Suprapubic skin (tissue), 4 donors: ENCODE measurements at regions not wholly inside any gene's neighbourhood (a gene's known extent, or its start where the extent isn't known, plus 50 kb on each side); places are given as distances from the start of the nearest gene placed in this dataset.

ENCODE experiments used
- DNase-seq, 2 donors: peaks; one replicate each; pipeline ENCODE4 v3.0.0-alpha.2; 2019; ENCODE audit warnings: low spot score in 2 of 2
- H3K27ac ChIP-seq: fragments of 200-600 bp; sonication (generic); one replicate; pipeline ENCODE4 v1.5.1; 2019
- H3K27me3 ChIP-seq: fragments of 200-600 bp; sonication (generic); one replicate; pipeline ENCODE4 v1.5.1; 2019
- H3K36me3 ChIP-seq: fragments of 200-600 bp; sonication (generic); one replicate; pipeline ENCODE4 v1.5.1; 2019
- H3K4me1 ChIP-seq: fragments of 200-600 bp; sonication (generic); one replicate; pipeline ENCODE4 v1.5.1; 2019
- H3K4me3 ChIP-seq: fragments of 200-600 bp; sonication (generic); one replicate; pipeline ENCODE4 v1.5.1; 2019; ENCODE audit warnings: mild to moderate bottlenecking
- H3K9me3 ChIP-seq: fragments of 200-600 bp; sonication (generic); one replicate; pipeline ENCODE4 v1.5.1; 2019
- EP300 ChIP-seq: sonication (generic); formaldehyde crosslinking; IDR thresholded peaks from one replicate; pipeline ENCODE4 v1.6.1; 2017; ENCODE audit warnings: antibody characterized with exemption
- POLR2A ChIP-seq, 2 donors: fragments of 450-650 bp; IDR thresholded peaks; one replicate each; pipeline ENCODE4 v1.6.1; 2017; ENCODE audit warnings: antibody characterized with exemption in 2 of 2, mild to moderate bottlenecking in 2 of 2, moderate library complexity in 2 of 2
- POLR2AphosphoS5 ChIP-seq, 3 donors: sonication (generic); formaldehyde crosslinking; IDR thresholded peaks; one replicate each; pipeline ENCODE4 v1.6.1; 2017; ENCODE audit warnings: antibody characterized with exemption in 3 of 3
- WGBS: methylation state at CpG from one replicate; pipeline ENCODE4 v1.1.5; 2018; 5-methylcytosine and 5-hydroxymethylcytosine counted together
- TF ChIP-seq, protein P1 (sequence below), 2 donors: fragments of 200-600 bp in 1 of 2; fragments of 450-650 bp in 1 of 2; sonication (generic) in 1 of 2; IDR thresholded peaks; one replicate each; pipeline ENCODE4 v1.5.1; 2016 to 2019; ENCODE audit warnings: antibody characterized with exemption in 2 of 2, mild to moderate bottlenecking in 1 of 2, moderate library complexity in 1 of 2

DNA sequence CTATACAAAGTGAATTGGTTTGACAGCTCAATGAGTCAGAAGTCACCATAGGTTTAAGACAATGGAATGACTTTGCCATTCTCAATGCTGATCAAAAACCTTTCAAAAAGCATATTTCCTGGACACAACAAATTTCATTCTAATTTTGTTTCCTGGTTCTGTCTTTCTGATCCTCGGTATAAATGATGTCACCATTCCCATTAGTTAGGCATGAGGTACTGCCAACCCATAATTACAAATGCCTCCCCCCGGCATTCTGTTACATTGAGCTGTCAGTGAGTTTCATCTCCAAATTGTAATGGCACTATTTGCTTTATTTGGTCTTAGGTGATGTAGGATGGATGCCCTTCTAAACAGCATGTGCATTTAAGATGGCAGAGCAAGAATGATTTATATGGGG lies 81.7 kb upstream of the NFE2L3 start:
- H3K27ac ChIP-seq: no peak overlapping the region
- WGBS: 70% methylated on average over 2 of the region's 2 CpGs
- no peak for DNase-seq
- no peaks in the 10 kb centered on the region for H3K36me3 ChIP-seq
- TF ChIP-seq EP300: no peak
- TF ChIP-seq, protein P1, sequence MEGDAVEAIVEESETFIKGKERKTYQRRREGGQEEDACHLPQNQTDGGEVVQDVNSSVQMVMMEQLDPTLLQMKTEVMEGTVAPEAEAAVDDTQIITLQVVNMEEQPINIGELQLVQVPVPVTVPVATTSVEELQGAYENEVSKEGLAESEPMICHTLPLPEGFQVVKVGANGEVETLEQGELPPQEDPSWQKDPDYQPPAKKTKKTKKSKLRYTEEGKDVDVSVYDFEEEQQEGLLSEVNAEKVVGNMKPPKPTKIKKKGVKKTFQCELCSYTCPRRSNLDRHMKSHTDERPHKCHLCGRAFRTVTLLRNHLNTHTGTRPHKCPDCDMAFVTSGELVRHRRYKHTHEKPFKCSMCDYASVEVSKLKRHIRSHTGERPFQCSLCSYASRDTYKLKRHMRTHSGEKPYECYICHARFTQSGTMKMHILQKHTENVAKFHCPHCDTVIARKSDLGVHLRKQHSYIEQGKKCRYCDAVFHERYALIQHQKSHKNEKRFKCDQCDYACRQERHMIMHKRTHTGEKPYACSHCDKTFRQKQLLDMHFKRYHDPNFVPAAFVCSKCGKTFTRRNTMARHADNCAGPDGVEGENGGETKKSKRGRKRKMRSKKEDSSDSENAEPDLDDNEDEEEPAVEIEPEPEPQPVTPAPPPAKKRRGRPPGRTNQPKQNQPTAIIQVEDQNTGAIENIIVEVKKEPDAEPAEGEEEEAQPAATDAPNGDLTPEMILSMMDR (IDR thresholded peaks at IDR 0.05): no peak
- no peak for TF ChIP-seq POLR2AphosphoS5 (IDR thresholded peaks at IDR 0.05)
- no peak for TF ChIP-seq POLR2A (IDR thresholded peaks at IDR 0.05)
- H3K9me3 ChIP-seq: no peaks in the 10 kb centered on the region
- H3K4me3 ChIP-seq: no peak overlapping the region
- peaks cover under 1% of the 10 kb centered on the region for H3K27me3 ChIP-seq
- peaks cover 6% of the 10 kb centered on the region for H3K4me1 ChIP-seq

DNA sequence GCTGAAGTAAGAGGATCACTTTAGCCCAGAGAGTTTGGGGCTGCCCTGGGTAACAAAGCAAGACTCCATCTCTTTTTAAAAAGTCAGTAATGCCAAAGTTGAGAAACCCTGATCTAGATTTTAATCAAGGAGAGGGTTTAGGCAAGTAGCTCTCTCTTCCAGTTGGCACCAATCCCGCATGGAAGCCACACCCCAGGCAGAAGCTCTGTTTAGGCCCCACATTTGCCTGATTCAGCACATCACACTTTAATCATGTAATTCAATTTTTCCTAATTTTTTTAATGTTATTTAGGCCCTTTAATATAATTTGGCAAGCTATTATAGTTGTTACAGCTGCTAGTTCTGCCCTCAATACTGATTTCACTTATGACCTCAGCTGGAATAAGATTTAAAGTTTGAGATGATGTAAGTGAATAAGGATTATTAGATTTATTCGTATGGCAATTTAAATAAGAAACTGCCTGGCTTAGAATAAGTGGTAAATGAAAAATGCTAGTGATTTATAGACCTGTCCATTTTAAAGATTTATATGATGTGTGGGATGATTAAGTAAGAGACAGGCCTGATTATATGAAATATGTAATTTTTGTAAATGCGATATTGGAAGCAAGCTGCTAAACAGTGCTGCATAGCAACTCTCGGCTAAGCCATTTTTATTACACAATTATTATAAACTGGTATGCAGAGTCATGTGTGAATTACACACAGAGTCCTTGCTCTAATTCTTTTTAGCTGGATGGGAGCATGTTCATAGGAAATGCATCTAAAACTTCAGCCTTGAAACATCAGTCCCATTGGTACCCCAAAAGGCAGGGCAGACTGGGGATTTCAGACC lies 80.2 kb upstream of the NFE2L3 start:
- TF ChIP-seq POLR2A (IDR thresholded peaks at IDR 0.05) (no peak), EP300 (no peak), POLR2AphosphoS5 (IDR thresholded peaks at IDR 0.05) (no peak)
- TF ChIP-seq, protein P1 (IDR thresholded peaks at IDR 0.05): no peak
- DNase-seq: no peak

DNA sequence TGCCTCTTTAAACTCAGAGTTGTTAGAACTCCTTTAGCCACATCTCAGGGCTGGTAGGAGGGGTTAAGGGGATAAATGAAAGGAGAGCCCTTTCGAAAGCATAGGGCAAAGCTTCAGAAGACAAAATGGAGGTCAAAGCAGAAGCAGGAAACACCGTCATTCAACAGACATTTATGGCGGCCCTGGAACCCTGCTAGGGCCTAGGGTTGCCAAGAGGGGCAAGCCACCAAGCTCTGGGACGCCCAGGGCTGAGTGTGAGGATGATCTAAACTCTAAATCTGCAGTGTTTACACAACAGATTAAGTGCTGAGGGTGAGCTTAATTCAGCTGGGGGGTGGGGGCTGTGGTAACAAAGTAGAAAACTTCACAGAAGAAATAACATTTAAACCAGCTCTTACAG lies 79.0 kb upstream of the NFE2L3 start:
- Histone ChIP-seq H3K9me3 (no peaks in the 10 kb centered on the region), H3K36me3 (no peaks in the 10 kb centered on the region), H3K4me3 (no peak overlapping the region), H3K27me3 (peaks cover 18% of the 10 kb centered on the region), H3K4me1 (peaks cover 6% of the 10 kb centered on the region), H3K27ac (no peak overlapping the region)
- WGBS: 78% methylated on average over 4 of the region's 4 CpGs
- no peak for DNase-seq
- TF ChIP-seq POLR2AphosphoS5 (IDR thresholded peaks at IDR 0.05) (no peak), EP300 (no peak)
- TF ChIP-seq, protein P1 (IDR thresholded peaks at IDR 0.05): no peak

More for the DNA sequence above, 80.2 kb upstream of the NFE2L3 start:
- H3K4me3 ChIP-seq: no peak overlapping the region
- H3K4me1 ChIP-seq: peaks cover 6% of the 10 kb centered on the region
- peaks cover 8% of the 10 kb centered on the region for H3K27me3 ChIP-seq
- H3K27ac ChIP-seq: no peak overlapping the region
- H3K9me3 ChIP-seq: no peaks in the 10 kb centered on the region
- WGBS: 53% methylated on average over 4 of the region's 4 CpGs
- H3K36me3 ChIP-seq: no peaks in the 10 kb centered on the region

DNA sequence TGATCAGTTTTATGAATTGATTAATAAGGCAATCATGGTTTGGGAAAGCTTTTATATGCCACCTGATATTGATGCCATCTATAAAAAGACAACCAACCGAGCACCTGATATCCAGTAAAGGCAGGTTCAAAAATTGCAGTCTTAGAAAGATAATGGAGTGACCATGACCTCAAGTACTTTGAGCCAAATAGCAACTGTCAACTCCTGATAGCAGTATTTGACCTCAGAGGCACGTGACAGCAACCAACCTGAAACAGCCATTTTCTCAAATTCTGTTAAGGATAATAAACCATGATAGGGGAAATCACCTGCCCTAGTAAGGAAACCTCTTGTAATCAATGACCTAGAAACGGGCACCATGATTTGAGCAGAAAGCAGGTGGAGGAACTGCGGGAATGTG lies 77.1 kb upstream of the NFE2L3 start:
- TF ChIP-seq, protein P1 (IDR thresholded peaks at IDR 0.05): no peak
- TF ChIP-seq EP300: no peak
- no peak for TF ChIP-seq POLR2AphosphoS5 (IDR thresholded peaks at IDR 0.05)
- no peak for TF ChIP-seq POLR2A (IDR thresholded peaks at IDR 0.05)
- Histone ChIP-seq H3K4me1 (peaks cover 8% of the 10 kb centered on the region), H3K9me3 (no peaks in the 10 kb centered on the region), H3K27me3 (peaks cover 34% of the 10 kb centered on the region), H3K36me3 (no peaks in the 10 kb centered on the region), H3K27ac (no peak overlapping the region), H3K4me3 (no peak overlapping the region)
- WGBS: 90% methylated on average over 4 of the region's 4 CpGs
- DNase-seq: no peak

DNA sequence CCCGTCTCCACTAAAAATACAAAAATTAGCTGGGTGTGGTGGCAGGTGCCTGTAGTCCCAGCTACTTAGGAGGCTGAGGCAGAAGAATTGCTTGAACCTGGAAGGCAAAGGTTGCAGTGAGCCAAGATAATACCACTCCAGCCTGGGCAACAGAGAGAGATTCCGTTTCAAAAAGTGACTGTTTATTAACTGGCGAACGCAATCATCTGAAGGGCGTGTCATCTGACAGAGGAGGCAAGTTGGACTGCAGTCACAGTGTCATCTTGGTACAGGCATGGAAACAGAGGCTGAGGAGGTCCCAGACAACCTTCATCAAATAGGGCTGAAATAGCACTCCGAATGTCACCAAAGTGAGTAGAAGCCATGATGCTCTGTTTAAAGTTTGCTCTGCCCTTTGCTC lies 75.3 kb upstream of the NFE2L3 start:
- H3K27ac ChIP-seq: no peak overlapping the region
- no peak for TF ChIP-seq POLR2AphosphoS5 (IDR thresholded peaks at IDR 0.05)
- TF ChIP-seq, protein P1 (IDR thresholded peaks at IDR 0.05): no peak
- no peak for TF ChIP-seq EP300
- peaks cover 3% of the 10 kb centered on the region for H3K4me1 ChIP-seq
- H3K36me3 ChIP-seq: no peaks in the 10 kb centered on the region
- no peaks in the 10 kb centered on the region for H3K9me3 ChIP-seq
- DNase-seq: no peak
- peaks cover 42% of the 10 kb centered on the region for H3K27me3 ChIP-seq
- no peak overlapping the region for H3K4me3 ChIP-seq
- 66% methylated on average over 6 of the region's 6 CpGs for WGBS
